Right hindlimb (tissue), 1 donor: ENCODE measurements at regions not wholly inside any gene's neighbourhood (a gene's known extent, or its start where the extent isn't known, plus 50 kb on each side); places are given as distances from the start of the nearest gene placed in this dataset.
"Not testable (repeated sequence)": the region's sequence is repeated elsewhere in the genome, so short reads cannot be mapped to it uniquely, and the experiment has no call there.

ENCODE experiments used
- DNase-seq: peaks from one replicate; pipeline ENCODE4 v3.0.0-alpha.2; 2018

GRCh38 chr14:86450085-86450484 is 920.1 kb downstream of the FLRT2 start:
- peak; percentile 26 for DNase-seq

GRCh38 chr14:86442135-86442534 is 912.2 kb downstream of the FLRT2 start:
- no peak for DNase-seq

GRCh38 chr14:86430853-86431252 is 900.9 kb downstream of the FLRT2 start:
- DNase-seq = no peak

GRCh38 chr14:86423214-86423613 is 893.3 kb downstream of the FLRT2 start:
- no peak for DNase-seq

GRCh38 chr14:86420131-86420530 is 890.2 kb downstream of the FLRT2 start:
- no peak for DNase-seq

DNA sequence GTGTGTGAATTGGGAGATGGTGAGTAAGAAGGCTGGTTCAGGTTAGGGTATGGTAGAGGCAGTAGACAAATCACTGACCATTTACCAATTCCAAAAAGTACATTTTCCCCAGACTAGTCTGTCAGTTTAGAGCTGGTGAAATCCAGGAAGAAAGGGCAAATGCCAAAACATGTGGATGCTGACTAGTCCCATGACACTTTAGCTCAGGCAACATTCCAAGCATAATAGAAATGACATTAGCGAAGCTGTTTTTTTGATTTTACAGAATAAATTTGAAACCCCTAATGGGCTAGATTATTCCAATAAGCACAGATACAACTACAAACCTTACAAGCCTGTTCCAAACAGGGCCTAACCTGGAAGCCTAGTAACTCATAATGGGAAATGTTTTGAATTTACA is 884.2 kb downstream of the FLRT2 start:
- no peak for DNase-seq

DNA sequence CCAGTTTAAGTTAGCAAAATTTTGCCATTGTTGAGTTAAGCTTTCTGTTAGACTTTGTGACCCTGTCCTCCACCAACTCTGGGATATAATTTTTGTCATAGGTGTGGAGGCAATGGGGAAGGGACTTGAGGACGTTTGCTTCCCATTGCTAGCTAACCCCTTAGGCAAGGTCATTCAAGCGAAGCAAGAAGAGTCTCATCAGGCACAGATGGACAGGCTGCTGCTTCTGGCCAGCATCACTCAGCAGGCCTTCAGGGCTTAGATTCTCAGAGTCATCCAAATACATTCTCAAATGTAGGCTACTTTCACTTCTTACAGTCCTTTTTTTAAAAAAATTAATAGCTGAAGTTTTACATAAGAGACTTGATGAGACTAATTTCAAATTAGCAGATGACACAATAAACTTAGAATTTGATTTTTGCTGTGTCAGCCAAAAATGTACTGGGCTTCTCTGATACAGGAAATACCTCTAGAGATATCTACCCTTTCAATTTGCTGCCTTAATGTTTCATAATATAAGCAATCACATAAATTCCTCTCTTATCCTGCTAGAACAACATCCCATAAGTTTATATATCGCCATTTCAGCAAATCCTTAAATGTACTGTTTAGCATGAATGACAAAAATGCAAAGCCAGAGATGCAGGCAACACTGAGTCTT is 875.2 kb downstream of the FLRT2 start:
- DNase-seq = no peak

- no peak for DNase-seq
These were observed 874.5 kb downstream of the FLRT2 start for GRCh38 chr14:86404425-86404824.

- no peak for DNase-seq
These were observed 872.6 kb downstream of the FLRT2 start for GRCh38 chr14:86402545-86402944.

DNA sequence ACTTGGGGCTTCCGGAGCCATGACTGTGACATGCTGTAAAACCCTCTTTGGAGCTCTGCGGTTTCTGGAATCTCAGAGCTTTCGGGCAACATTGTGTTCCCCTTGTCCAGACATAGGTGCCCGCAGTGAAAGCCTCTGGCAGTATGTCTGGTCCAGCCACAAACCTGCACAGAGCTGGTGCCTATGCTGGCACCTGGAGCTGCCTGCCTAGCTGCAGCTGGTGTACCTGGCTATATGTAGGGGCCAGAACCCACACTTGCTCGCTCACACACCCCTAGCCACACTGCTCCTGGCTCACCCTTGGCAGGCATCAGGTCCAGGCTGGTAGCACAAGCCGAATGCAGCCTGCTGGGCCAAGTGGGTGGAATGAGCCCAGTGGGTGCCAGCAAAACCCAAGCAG is 861.1 kb downstream of the FLRT2 start:
- DNase-seq = no peak

- no peak for DNase-seq
These were observed 858.3 kb downstream of the FLRT2 start for GRCh38 chr14:86388216-86388615.

- no peak for DNase-seq
These were observed 843.9 kb downstream of the FLRT2 start for GRCh38 chr14:86373886-86374285.

DNA sequence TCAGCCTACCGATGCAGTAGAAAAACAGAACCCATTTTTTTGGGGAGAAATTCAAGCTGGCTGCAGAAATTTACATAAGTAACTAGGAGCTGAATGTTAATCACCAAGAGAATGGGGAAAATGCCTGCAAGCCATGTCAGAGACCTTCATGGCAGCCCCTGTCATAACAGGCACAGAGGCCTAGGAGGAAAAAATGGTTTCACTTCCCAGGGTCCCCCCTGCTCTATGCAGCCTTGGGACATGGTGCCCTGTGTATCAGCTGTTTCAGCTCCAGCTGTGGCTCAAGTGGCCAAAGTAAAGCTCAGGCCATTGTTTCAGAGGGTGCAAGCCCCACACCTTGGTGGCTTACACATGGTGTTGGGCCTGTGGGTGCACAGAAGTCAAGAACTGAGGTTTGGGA is 842.5 kb downstream of the FLRT2 start:
- DNase-seq = no peak

DNA sequence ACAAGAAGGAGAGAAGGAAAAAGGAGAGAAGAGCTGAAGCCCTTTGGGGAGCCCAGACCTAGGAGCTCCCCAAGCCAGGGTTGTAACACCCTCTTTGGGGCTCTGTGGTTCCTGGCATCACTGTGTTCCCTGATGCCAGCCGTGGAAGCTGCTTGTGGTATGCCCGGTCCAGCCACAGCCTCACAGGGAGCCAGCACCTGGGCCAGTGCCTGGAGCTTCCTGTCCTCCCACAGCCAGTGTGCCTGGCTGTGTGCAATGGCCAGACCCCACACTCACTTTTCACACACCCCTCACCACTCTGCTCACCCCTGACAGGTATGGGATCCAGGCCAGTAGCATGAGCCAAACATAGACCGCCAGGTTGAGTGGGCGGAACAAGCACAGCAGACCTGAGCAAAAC is 834.7 kb downstream of the FLRT2 start:
- no peak for DNase-seq

- DNase-seq = no peak
These were observed 833.6 kb downstream of the FLRT2 start for GRCh38 chr14:86363576-86363975.

DNA sequence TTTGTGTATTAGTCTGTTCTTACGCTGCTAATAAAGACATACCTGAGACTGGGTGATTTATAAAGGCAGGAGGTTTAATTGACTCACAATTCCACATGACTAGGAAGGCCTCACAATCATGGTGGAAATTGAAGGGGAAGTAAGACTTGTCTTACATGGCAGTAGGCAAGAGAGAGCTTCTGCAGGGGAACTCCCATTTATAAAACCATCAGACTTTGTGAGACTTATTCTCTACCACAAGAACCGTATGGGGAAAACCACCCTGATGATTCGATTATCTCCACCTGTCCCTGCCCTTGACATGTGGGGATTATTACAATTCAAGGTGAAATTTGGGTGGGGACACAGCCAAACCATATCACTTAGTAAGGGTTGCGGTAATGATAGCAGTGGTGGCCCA is 833.1 kb downstream of the FLRT2 start:
- DNase-seq = no peak

- no peak for DNase-seq
These were observed 827.9 kb downstream of the FLRT2 start for GRCh38 chr14:86357876-86358275.

DNA sequence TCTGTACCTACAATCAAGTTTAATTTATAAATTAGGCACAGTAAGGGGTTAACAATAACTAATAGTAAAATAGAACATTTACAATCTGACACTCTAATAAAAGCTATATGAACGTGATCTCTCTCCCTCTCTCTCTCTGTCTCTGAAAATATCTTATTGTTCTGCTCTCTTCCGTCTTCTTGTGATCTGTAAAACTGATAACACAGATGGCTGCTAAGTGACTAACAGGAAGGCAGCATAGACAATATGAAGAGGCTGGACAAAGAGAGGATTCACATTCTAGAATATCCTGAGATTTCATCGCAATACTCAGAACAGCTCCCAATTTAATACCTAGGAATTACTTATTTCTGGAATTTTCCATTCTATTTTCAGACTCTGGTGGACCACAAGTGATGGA is 827.2 kb downstream of the FLRT2 start:
- no peak for DNase-seq

DNA sequence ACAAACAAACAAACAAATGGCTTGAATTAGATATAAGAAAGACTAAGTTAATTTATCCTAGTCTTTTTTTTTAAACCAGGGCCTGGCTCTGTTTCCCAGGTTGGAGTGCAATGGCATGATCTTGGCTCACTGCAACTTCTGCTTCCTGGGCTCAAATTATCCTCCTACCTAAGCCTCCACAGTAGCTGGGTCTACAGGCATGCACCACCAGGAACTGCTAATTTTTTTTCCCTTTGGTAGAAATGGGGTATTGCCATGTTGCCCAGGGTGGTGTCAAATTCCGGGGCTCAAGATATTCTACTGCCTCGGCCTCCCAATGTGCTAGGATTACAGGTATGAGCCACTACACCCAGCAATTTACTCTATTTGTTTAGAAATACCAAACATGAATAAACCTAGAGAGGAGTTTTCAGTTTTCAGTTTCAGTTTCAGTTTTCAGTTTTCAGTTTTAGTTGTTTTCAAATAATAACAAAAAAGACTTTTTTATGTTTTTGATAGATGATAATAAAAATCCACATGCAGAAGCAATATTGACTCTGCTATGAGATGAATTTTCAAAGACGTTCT is 817.0 kb downstream of the FLRT2 start:
- DNase-seq = no peak

DNA sequence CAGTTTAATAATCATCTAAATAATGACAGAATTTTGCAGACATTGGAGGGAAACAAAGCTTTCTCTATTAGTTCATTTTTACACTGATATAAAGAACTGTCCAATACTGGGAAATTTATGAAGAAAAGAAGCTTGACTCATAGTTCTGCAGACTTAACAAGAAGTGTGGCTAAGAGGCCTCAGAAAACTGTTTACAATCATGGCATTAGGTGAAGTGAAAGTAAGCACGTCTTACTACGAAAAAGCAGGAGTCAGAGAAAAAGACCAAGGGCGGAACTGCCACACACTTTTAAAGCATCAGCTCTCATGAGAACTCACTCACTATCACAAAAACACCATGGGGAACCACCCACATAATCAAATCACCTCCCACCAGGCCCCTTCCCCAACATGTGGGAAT is 804.4 kb downstream of the FLRT2 start:
- no peak for DNase-seq

DNA sequence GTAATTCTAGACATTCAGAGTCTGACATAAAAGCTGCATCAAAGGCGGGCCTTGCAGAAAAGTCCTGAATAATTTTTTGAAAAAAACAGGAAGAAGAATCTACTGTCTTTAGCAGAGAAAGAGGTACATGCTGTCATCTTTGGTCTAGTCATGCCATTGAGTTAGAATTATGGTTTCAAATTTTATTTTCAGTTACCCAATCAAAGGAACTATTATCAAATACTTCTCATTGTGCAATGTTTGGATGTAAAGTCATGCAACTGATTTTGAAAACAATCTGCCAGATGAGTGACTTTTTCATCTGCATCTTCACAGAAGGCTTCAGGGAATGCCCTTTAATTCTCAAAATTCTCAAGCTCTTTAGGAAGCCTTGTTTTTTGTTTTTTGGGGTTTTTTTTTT is 803.5 kb downstream of the FLRT2 start:
- no peak for DNase-seq

- DNase-seq = no peak
These were observed 801.4 kb downstream of the FLRT2 start for GRCh38 chr14:86331341-86331740.

GRCh38 chr14:86321151-86321550 is 791.2 kb downstream of the FLRT2 start:
- no peak for DNase-seq

DNA sequence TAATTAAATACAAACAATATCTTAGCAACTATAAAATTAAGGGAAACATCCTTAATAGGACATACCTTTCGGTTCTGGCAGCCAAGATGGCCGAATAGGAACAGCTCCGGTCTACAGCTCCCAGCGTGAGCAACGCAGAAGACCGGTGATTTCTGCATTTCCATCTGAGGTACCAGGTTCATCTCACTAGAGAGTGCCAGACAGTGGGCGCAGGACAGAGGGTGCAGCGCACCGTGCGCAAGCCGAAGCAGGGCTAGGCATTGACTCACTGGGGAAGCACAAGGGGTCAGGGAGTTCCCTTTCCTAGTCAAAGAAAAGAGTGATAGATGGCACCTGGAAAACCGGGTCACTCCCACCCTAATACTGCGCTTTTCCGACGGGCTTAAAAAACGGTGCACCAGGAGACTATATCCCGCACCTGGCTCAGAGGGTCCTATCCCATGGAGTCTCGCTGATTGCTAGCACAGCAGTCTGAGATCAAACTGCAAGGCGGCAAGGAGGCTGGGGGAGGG is 782.3 kb downstream of the FLRT2 start:
- not testable (repeated sequence) for DNase-seq

DNA sequence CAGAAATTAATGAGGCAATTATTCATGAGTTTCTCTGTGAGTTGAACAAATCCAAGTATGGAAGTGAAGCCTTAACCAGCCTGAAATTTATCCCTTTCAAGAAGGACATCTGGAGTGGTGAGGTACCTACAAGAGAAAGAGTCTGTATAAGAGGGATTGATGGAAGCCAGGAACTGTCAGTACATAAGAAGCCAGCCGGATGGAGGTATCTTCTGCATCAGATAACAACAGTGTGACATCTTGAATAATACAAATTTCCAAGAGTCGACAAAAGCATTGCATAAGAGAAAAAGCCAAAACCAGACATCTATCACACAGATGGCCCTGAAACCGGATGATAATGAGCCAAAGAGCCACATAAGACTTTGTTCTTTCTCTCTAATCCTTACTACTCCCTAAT is 781.2 kb downstream of the FLRT2 start:
- no peak for DNase-seq
